Retinal pigment epithelial cell (primary cell): ENCODE measurements at regions not wholly inside any gene's neighbourhood (a gene's known extent, or its start where the extent isn't known, plus 50 kb on each side); places are given as distances from the start of the nearest gene placed in this dataset.
A peak's percentile ranks its signal among the peaks of the same experiment; 100 is the strongest.

Source experiments
- DNase-seq: peaks from one replicate; pipeline ENCODE4 v3.0.0-alpha.2; 2010; ENCODE audit warnings: low read depth
- H3K4me3 ChIP-seq: 2 replicates; pipeline ENCODE4 v1.5.1; 2011; ENCODE audit warnings: mild to moderate bottlenecking, low read length, control low read depth, moderate library complexity
- TF ChIP-seq, protein P1 (sequence below): conservative IDR thresholded peaks from 2 replicates; pipeline ENCODE4 v1.5.1; 2011; ENCODE audit warnings: low read depth, low read length, control low read depth, inconsistent platforms

DNA sequence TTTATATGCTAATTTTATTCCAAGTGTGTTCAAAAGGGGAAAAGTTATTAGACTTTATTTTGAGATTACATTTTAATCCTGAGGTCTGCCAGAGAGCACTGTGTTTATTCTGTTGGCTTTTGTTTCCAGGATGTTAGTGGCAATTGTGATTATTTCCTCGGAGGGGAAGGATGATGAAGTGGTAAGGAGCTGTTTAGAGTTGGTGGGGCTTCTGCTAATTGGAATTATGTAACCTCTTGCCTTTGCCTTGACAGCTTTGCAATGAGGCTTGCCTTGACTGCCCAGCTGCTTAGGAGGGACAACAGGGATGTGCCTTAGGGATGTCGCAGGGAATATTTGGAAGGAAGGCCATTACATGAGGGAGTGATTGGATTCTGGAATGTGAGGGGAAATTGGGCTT is 89.7 kb upstream of the E2F8 start:
- no peak for DNase-seq
- TF ChIP-seq, protein P1, sequence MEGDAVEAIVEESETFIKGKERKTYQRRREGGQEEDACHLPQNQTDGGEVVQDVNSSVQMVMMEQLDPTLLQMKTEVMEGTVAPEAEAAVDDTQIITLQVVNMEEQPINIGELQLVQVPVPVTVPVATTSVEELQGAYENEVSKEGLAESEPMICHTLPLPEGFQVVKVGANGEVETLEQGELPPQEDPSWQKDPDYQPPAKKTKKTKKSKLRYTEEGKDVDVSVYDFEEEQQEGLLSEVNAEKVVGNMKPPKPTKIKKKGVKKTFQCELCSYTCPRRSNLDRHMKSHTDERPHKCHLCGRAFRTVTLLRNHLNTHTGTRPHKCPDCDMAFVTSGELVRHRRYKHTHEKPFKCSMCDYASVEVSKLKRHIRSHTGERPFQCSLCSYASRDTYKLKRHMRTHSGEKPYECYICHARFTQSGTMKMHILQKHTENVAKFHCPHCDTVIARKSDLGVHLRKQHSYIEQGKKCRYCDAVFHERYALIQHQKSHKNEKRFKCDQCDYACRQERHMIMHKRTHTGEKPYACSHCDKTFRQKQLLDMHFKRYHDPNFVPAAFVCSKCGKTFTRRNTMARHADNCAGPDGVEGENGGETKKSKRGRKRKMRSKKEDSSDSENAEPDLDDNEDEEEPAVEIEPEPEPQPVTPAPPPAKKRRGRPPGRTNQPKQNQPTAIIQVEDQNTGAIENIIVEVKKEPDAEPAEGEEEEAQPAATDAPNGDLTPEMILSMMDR = no peak
- H3K4me3 ChIP-seq = no peak overlapping the region

DNA sequence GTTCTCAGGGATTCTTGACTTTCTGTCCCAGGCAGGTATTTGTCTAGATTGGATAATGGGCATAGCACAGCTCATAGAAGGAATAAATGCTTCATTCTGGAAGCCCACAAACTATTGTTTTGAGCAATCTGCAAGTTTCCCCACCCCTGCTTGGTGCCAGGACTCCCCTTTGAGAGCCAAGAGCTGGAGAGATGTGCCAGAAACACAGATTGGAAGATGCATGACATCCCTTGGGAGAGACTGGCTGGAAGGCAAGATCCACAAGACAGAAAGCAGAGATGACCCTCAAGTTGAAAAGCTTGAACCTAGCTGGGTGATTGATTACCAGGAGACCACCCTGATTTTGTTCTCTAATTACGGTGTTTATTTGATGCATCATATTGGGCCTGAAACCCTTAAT is 89.2 kb upstream of the E2F8 start:
- DNase-seq = no peak
- H3K4me3 ChIP-seq = no peak overlapping the region
- TF ChIP-seq, protein P1 = no peak

DNA sequence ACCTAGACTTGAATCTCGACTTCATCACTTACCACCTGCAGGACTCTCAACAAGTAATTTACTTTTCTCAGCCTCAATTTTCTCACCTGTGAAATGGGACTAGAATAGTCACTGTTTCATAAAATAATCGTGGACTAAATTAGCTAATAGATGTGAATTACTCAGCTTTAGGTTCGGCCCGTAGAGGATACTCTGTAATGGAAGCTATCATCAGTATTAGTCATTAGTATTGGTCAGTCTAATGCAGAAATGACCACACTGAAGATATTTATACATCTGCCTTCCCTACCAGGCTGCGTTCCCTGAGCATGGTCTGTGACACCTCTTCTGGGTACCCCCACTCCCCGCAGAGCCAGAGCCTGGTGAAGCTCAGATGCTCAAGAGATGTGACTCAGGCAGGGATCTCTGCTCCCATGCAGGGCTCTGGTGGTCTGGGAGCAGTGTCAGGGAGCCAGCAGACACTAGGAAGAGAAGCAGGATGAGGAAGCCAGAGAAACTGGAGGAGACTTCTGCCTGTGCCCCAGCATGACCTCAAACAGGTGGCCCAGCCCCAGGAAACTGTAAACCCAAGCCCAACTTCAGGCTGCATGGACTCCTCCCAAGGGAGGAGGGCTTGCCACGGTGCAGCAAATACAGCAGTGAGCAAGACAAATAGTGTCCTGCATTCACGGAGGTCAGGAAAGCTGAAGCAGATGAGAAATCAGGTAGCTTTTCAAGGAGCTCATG is 88.0 kb upstream of the E2F8 start:
- TF ChIP-seq, protein P1 = no peak
- no peak for DNase-seq
- no peak overlapping the region for H3K4me3 ChIP-seq

DNA sequence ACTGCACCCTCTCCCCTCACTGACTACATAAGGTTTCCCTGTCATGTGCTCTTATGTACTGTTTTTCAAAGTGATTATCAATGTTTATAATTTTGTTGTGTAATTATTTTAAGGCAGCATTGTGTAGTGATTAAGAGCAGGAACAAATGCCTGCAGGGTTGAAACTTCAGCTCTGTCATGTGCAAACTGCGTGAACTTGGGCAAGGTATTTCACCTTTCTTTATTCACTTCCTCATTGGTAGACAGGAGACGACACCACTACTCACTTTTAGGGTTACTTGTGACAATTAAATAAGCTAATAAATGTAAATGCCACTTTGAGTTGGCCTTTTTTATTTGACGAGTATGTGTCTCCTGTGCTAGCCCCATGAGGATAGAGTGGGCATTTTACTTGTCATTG is 86.5 kb upstream of the E2F8 start:
- no peak overlapping the region for H3K4me3 ChIP-seq
- TF ChIP-seq, protein P1 = no peak
- DNase-seq = no peak

DNA sequence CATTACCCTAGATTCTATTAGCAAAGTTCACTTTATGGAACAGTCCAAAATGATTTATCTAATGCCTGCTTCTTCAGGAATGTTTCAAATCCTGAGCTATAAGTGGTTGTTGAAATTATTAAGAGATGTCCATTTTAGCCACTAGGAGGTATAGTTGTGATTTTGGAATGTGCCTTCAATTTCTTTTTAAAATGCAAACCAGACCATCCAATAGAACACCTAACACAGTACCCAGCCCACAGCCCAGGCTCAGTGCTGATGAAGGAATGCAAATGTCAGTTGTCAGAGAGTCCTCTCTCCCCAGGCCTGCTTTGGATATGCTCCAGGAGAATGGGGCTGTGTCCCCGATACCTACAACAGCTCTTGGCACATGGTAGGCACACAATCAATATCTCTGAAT is 85.8 kb upstream of the E2F8 start:
- TF ChIP-seq, protein P1 = peak; percentile 25

DNA sequence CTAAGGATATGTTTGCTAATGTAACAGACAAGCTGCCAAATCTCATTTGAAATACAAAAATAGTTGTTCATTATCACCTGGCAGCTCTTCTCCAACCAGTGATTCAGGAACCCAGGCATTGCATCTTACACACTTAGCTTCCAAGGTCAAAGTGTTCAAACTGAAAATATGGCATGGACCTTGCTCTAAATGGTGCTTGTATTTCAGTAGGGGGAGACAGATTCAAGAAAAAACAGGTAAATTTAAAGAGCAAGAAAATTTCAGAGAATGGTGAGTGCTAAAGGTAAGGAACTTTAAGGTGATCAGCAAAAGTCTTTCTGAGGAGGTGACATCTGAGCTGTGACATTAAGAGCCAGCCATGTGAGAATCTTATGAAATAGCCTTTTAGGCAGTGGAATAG is 82.8 kb upstream of the E2F8 start:
- no peak for DNase-seq
- no peak overlapping the region for H3K4me3 ChIP-seq
- TF ChIP-seq, protein P1 = peak; percentile 30

More for the DNA sequence above, 85.8 kb upstream of the E2F8 start:
- DNase-seq = no peak
- H3K4me3 ChIP-seq = no peak overlapping the region

DNA sequence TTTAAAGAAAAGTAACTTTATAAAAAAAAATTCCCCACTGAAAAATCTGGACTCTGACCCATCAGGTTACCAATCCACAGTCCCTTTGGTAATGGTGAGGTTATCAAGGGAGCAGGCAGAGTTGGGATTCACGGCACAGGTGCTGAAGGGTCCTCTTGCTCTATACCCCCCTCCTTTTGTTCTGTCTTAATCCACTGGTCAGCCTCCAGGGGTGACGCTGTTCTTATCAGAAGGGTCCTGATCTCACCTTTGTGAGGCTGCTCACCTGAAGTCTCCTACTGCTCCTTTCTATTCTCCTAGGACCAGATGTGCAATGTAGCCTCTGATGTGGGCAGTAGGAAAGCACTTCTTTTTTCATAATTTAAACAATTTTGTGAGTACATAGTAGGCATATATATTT is 80.6 kb upstream of the E2F8 start:
- TF ChIP-seq, protein P1 = no peak
- H3K4me3 ChIP-seq = no peak overlapping the region
- no peak for DNase-seq
